ENCODE measurements at regions not wholly inside any gene's neighbourhood (a gene's known extent, or its start where the extent isn't known, plus 50 kb on each side); places are given as distances from the start of the nearest gene placed in this dataset.

- TF ChIP-seq CTCF (IDR thresholded peaks at IDR 0.05; ENCODE audit: insufficient read depth, low read depth, low read length) (no peak), EZH2 (IDR thresholded peaks at IDR 0.05; ENCODE audit: insufficient read depth, low read length) (no peak)
These were observed 242.7 kb upstream of the IPO5 start for GRCh38 chr13:97710797-97711196.
